K562 (cell line): ENCODE measurements at regions not wholly inside any gene's neighbourhood (a gene's known extent, or its start where the extent isn't known, plus 50 kb on each side); places are given as distances from the start of the nearest gene placed in this dataset.

ENCODE experiments used
- ATAC-seq: fragments of 200-7000 bp; cut with Tn5 transposase; 3 replicates; pipeline ENCODE4 v1.9.1; 2020; ENCODE audit warnings: moderate library complexity
- BruUV-seq: library from RNA; stranded (reverse); fragments of 400-500 nt; replicated peaks from 2 replicates; lab custom pipeline; 2021; lab: Mats Ljungman, UMichigan
- CTCF ChIA-PET: fragments of 300-600 bp; formaldehyde crosslinking; extraction: SDS; loops from one replicate; lab custom pipeline; 2021; ENCODE audit warnings: low intra/inter-chr PET ratio; lab: Yijun Ruan, JAX
- POLR2A ChIA-PET: fragments of 300-600, 350-650 bp; sonication (Branson Sonifier 250); formaldehyde crosslinking; extraction: SDS; loops from one replicate; lab custom pipeline; 2021; ENCODE audit warnings: antibody characterized with exemption, inconsistent platforms; lab: Yijun Ruan, JAX
- DNase-seq, 4 experiments: peaks; one replicate each; pipeline versions ENCODE4 v3.0.0 to v3.0.0-alpha.2; 2011 to 2018; ENCODE audit warnings: low spot score in 3 of 4, mixed read lengths in 3 of 4; ENCODE audit errors: extremely low read depth in 1 of 4
- FAIRE-seq: peaks from 2 replicates; lab custom pipeline; 2011; peaks lifted over from hg19 to GRCh38; lab: Jason Lieb, UNC
- H2AFZ ChIP-seq: 2 replicates; pipeline ENCODE4 v1.6.0; 2011; ENCODE audit warnings: low read depth, low read length, control low read depth, inconsistent platforms
- H3K27ac ChIP-seq: fragments of 200-600 bp; 3 replicates; pipeline ENCODE4 v1.8.0; 2011; ENCODE audit warnings: low read depth, mild to moderate bottlenecking, control low read depth, inconsistent platforms, low read length, moderate library complexity, mixed read lengths; ENCODE audit errors: extremely low read depth
- H3K27me3 ChIP-seq, 2 experiments: fragments of 300-600 bp in 1 of 2; 2 replicates in 1 of 2; 3 replicates in 1 of 2; pipeline versions ENCODE4 v1.6.0 to v1.8.0; 2011; ENCODE audit warnings: inconsistent platforms in 2 of 2, low read length in 2 of 2, mild to moderate bottlenecking in 1 of 2, mixed read lengths in 1 of 2, moderate library complexity in 1 of 2; ENCODE audit not compliant: control insufficient read depth in 2 of 2, insufficient read depth in 2 of 2
- H3K36me3 ChIP-seq: fragments of 300-600 bp; 3 replicates; pipeline ENCODE4 v1.8.0; 2011; ENCODE audit warnings: mild to moderate bottlenecking, low read length, inconsistent platforms; ENCODE audit not compliant: control insufficient read depth, insufficient read depth
- H3K4me1 ChIP-seq, 2 experiments: fragments of 200-600 bp in 1 of 2; replicated peaks in 1 of 2; 2 replicates in 1 of 2; 3 replicates in 1 of 2; pipeline versions ENCODE4 v1.5.1 to v1.8.0; 2011; ENCODE audit warnings: inconsistent platforms in 2 of 2, low read length in 2 of 2, mild to moderate bottlenecking in 1 of 2, mixed read lengths in 1 of 2, moderate library complexity in 1 of 2; ENCODE audit not compliant: control insufficient read depth in 2 of 2, insufficient read depth in 2 of 2
- H3K4me2 ChIP-seq: 2 replicates; pipeline ENCODE4 v1.6.1; 2011; ENCODE audit warnings: low read length, control low read depth, inconsistent platforms, mixed read lengths; ENCODE audit not compliant: insufficient read depth
- H3K4me3 ChIP-seq: fragments of 200-600 bp; sonication (generic), shearing (Covaris generic); 2 replicates; pipeline ENCODE4 v1.5.1; 2016; ENCODE audit warnings: control low read depth, inconsistent platforms
- H3K79me2 ChIP-seq: fragments of 200-600 bp; 3 replicates; pipeline ENCODE4 v1.8.0; 2011; ENCODE audit warnings: low read length, inconsistent platforms; ENCODE audit not compliant: control insufficient read depth, insufficient read depth
- H3K9ac ChIP-seq, 2 experiments: 2 replicates each; pipeline versions ENCODE4 v1.6.0 to v1.6.1; 2011; ENCODE audit warnings: low read depth in 2 of 2, low read length in 2 of 2, control low read depth in 1 of 2, inconsistent platforms in 1 of 2, mild to moderate bottlenecking in 1 of 2, mixed read lengths in 1 of 2; ENCODE audit not compliant: insufficient read depth in 1 of 2
- H3K9me1 ChIP-seq: one replicate; pipeline ENCODE4 v1.6.0; 2011; ENCODE audit warnings: inconsistent platforms, mild to moderate bottlenecking, low read length, moderate library complexity; ENCODE audit not compliant: control insufficient read depth, insufficient read depth
- H3K9me3 ChIP-seq: replicated peaks from 2 replicates; pipeline ENCODE4 v1.5.1; 2011; ENCODE audit warnings: low read depth, low read length, inconsistent platforms; ENCODE audit not compliant: control insufficient read depth, insufficient read depth
- H4K20me1 ChIP-seq: replicated peaks from 2 replicates; pipeline ENCODE4 v1.6.1; 2011; ENCODE audit warnings: low read length, inconsistent platforms, mixed read lengths; ENCODE audit not compliant: control insufficient read depth, insufficient read depth
- FIP1L1 ChIP-seq: fragments of 200-400 bp; formaldehyde crosslinking; IDR thresholded peaks from 2 replicates; pipeline ENCODE4 v1.6.1; 2018; ENCODE audit warnings: mild to moderate bottlenecking, low read depth, low read length; ENCODE audit not compliant: poor library complexity, severe bottlenecking
- FOXO4 ChIP-seq: fragments of 450-650 bp; formaldehyde crosslinking; IDR thresholded peaks from 2 replicates; pipeline ENCODE4 v1.4.0; 2020; ENCODE audit warnings: mild to moderate bottlenecking, moderate library complexity
- GATA2 ChIP-seq: sonication (generic); formaldehyde crosslinking; IDR thresholded peaks from 2 replicates; pipeline ENCODE4 v1.4.0; 2020; ENCODE audit warnings: mild to moderate bottlenecking, missing genetic modification reagents
- MCM2 ChIP-seq: fragments of 450-650 bp; IDR thresholded peaks from 2 replicates; pipeline ENCODE4 v1.6.1; 2017; ENCODE audit warnings: low read depth, mild to moderate bottlenecking
- MECOM ChIP-seq: fragments of 250-450 bp; sonication (Bioruptor Pico); IDR thresholded peaks from 2 replicates; pipeline ENCODE4 v1.8.0; 2022; ENCODE audit warnings: inconsistent platforms
- RBM14 ChIP-seq: fragments of 200-400 bp; formaldehyde crosslinking; IDR thresholded peaks from 2 replicates; pipeline ENCODE4 v1.6.1; 2018; ENCODE audit warnings: low read depth, mild to moderate bottlenecking, low read length, moderate library complexity, borderline replicate concordance; ENCODE audit not compliant: insufficient read depth
- ZNF717 ChIP-seq: fragments of 250-450 bp; sonication (Bioruptor Pico); IDR thresholded peaks from 2 replicates; pipeline ENCODE4 v1.5.0; 2021
- WGBS: fragments of 100-300 bp; shearing (Covaris generic); methylation state at CpG from one replicate; pipeline ENCODE4 v1.1.6; 2016; ENCODE audit warnings: low coverage, mixed read lengths; ENCODE audit not compliant: insufficient coverage; ENCODE audit errors: missing lambda C conversion rate; 5-methylcytosine and 5-hydroxymethylcytosine counted together
- in situ Hi-C: fragments of 300-500 bp; cut with MboI; formaldehyde crosslinking; loops from 4 replicates; pipeline ENCODE4 v1.15.0; 2018; ENCODE audit warnings: inconsistent platforms, mixed read lengths
- intact Hi-C: fragments of 100-400 bp; cut with micrococcal nuclease; formaldehyde crosslinking; loops from 2 replicates; pipeline ENCODE4 v1.14.2; 2022

DNA sequence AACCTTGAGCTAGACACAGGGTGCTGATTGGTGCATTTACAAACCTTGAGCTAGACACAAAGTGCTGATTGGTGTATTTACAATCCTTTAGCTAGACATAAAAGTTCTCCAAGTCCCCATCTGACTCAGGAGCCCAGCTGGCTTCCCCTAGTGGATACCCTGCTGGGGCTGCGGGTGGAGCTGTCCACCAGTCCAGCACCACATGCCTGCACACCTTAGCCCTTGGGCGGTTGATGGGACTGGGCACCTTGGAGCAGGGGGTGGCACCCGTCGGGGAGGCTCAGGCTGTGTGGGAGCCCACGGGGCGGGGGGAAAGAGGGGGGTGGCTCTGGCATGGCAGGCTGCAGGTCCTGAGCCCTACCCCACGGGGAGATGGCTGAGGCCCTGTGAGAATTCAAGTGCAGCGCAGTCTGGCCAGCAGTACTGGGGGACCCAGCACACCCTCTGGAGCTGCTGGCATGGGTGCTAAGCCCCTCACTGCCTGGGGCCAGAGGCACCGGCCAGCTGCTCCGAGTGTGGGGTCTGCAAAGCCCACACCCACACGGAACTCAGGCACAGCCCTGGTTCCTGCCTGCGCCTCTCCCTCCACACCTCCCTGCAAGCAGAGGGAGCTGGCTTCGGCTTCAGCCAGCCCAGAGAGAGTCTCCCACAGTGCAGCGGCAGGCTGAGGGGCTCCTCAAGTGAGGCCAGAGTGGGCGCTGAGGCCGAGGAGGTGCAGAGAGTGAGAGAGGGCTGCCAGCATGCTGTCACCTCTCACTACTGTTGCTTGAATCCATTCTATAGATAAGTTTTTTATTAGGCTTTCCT, 369.8 kb upstream of the SMIM30 start:
- no peaks in the 10 kb centered on the region for H3K4me1 ChIP-seq
- WGBS, result 17% methylated on average over 14 of the region's 16 CpGs
- ChIA-PET POLR2A (no interaction called here), CTCF (interaction anchor here (0.6 kb wide), 1 partner anchor 865 kb away, joined by 3 read pairs; no protein-coding TSS in a partner anchor)
- TF ChIP-seq RBM14, result no peak
- no peak overlapping the region for H2AFZ ChIP-seq
- H3K4me2 ChIP-seq, result no peak overlapping the region
- in situ Hi-C loops, result no loop called here
- H3K4me3 ChIP-seq, result no peak overlapping the region
- no peaks in the 10 kb centered on the region for H3K9me1 ChIP-seq
- no peaks in the 10 kb centered on the region for H3K9me3 ChIP-seq
- H3K27ac ChIP-seq, result no peak overlapping the region
- H3K36me3 ChIP-seq, result no peaks in the 10 kb centered on the region
- ATAC-seq (no peak), DNase-seq (no peak), FAIRE-seq (no peak)
- H4K20me1 ChIP-seq, result no peaks in the 10 kb centered on the region
- intact Hi-C loops, result no loop called here
- no peak overlapping the region for H3K9ac ChIP-seq
- H3K27me3 ChIP-seq, result no peaks in the 10 kb centered on the region
- H3K79me2 ChIP-seq, result no peaks in the 10 kb centered on the region
- BruUV-seq, result no TSS peak

- no peaks in the 10 kb centered on the region for H3K4me1 ChIP-seq
- POLR2A ChIA-PET, result no interaction called here
- no peaks in the 10 kb centered on the region for H3K9me3 ChIP-seq
- no peak for ATAC-seq
- in situ Hi-C loops, result no loop called here
- no TSS peak for BruUV-seq
- no peak overlapping the region for H3K27ac ChIP-seq
- H3K27me3 ChIP-seq, result no peaks in the 10 kb centered on the region
- CTCF ChIA-PET, result no interaction called here
- H4K20me1 ChIP-seq, result no peaks in the 10 kb centered on the region
- no peaks in the 10 kb centered on the region for H3K36me3 ChIP-seq
- WGBS, result 13% methylated on average over 2 of the region's 2 CpGs
- no peak overlapping the region for H3K9ac ChIP-seq
- no peak overlapping the region for H3K4me2 ChIP-seq
- no peak for FAIRE-seq
- H3K4me3 ChIP-seq, result no peak overlapping the region
- intact Hi-C loops, result no loop called here
- H3K9me1 ChIP-seq, result no peaks in the 10 kb centered on the region
- no peak overlapping the region for H2AFZ ChIP-seq
- no peak for DNase-seq
- TF ChIP-seq FOXO4 (CRISPR knock-in tag) (no peak), FIP1L1 (no peak), MCM2 (no peak), GATA2 (CRISPR knock-in tag) (no peak), MECOM (CRISPR knock-in tag) (no peak), ZNF717 (CRISPR knock-in tag) (no peak)
- H3K79me2 ChIP-seq, result no peaks in the 10 kb centered on the region
Measured at GRCh38 chr7:113486548-113486947, 368.2 kb upstream of the SMIM30 start.
